ENCODE measurements at regions not wholly inside any gene's neighbourhood (a gene's known extent, or its start where the extent isn't known, plus 50 kb on each side); places are given as distances from the start of the nearest gene placed in this dataset.
"Not testable (repeated sequence)": the region's sequence is repeated elsewhere in the genome, so short reads cannot be mapped to it uniquely, and the experiment has no call there.

- Mint-ChIP-seq H3K4me3 (no peak overlapping the region), H3K27me3 (no peaks in the 10 kb centered on the region), H3K36me3 (ENCODE audit: low read depth) (no peaks in the 10 kb centered on the region), H3K4me1 (ENCODE audit: low read depth) (no peaks in the 10 kb centered on the region), H3K9me3 (no peaks in the 10 kb centered on the region), H3K27ac (no peak overlapping the region)
- ChIA-PET POLR2A (no interaction called here), CTCF (no interaction called here)
- ATAC-seq (no peak), DNase-seq (no peak)
- intact Hi-C loops (cut with micrococcal nuclease), result no loop called here
- TF ChIP-seq CTCF (IDR thresholded peaks at IDR 0.05), result no peak
Measured at GRCh38 chr7:46054272-46054671, 133.2 kb upstream of the IGFBP3 start.

- TF ChIP-seq CTCF (IDR thresholded peaks at IDR 0.05), result no peak
- CTCF ChIA-PET, result no interaction called here
- no peak overlapping the region for H3K27ac Mint-ChIP-seq
- no peaks in the 10 kb centered on the region for H3K36me3 Mint-ChIP-seq (ENCODE audit: low read depth)
- POLR2A ChIA-PET, result no interaction called here
- H3K27me3 Mint-ChIP-seq, result no peaks in the 10 kb centered on the region
- no peak for DNase-seq
- intact Hi-C loops (cut with micrococcal nuclease), result no loop called here
- no peaks in the 10 kb centered on the region for H3K9me3 Mint-ChIP-seq
- no peak overlapping the region for H3K4me3 Mint-ChIP-seq
- ATAC-seq, result no peak
- H3K4me1 Mint-ChIP-seq (ENCODE audit: low read depth), result no peaks in the 10 kb centered on the region
Measured at GRCh38 chr7:46047581-46047980, 126.5 kb upstream of the IGFBP3 start.

DNA sequence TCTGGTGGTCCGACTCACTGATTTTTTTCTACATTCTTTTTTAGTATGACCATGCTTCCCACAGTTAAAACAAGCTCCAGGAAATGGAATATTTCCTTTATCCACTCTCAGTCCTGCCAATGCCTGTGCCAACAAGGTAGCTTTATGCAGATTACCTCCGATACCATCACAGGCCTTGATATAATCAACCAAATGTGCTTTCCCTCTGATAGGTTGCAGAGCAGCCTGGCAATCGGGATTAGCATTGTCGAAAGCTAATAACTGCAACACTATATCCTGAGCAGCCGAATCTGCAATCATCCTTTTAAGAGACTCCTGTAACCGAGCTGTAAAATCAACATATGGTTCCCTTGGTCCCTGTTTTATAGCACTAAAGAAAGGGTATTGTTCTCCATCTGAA lies 122.3 kb upstream of the IGFBP3 start:
- POLR2A ChIA-PET; H3K36me3 Mint-ChIP-seq (ENCODE audit: low read depth); ATAC-seq; H3K4me3 Mint-ChIP-seq; CTCF ChIA-PET; DNase-seq; H3K27me3 Mint-ChIP-seq; H3K27ac Mint-ChIP-seq; intact Hi-C loops (cut with micrococcal nuclease); H3K9me3 Mint-ChIP-seq; H3K4me1 Mint-ChIP-seq (ENCODE audit: low read depth): not testable (repeated sequence)

GRCh38 chr7:46039813-46040212 lies 118.7 kb upstream of the IGFBP3 start:
- ATAC-seq, H3K27ac Mint-ChIP-seq, H3K27me3 Mint-ChIP-seq: not testable (repeated sequence)

GRCh38 chr7:46035166-46035565 lies 114.1 kb upstream of the IGFBP3 start:
- Mint-ChIP-seq H3K27me3 (no peaks in the 10 kb centered on the region), H3K36me3 (ENCODE audit: low read depth) (no peaks in the 10 kb centered on the region), H3K9me3 (no peaks in the 10 kb centered on the region), H3K4me3 (no peak overlapping the region), H3K27ac (no peak overlapping the region), H3K4me1 (ENCODE audit: low read depth) (no peaks in the 10 kb centered on the region)
- ChIA-PET CTCF (no interaction called here), POLR2A (no interaction called here)
- no peak for TF ChIP-seq CTCF (IDR thresholded peaks at IDR 0.05)
- DNase-seq (no peak), ATAC-seq (no peak)
- intact Hi-C loops (cut with micrococcal nuclease), result no loop called here

More at GRCh38 chr7:46039813-46040212, 118.7 kb upstream of the IGFBP3 start:
- H3K4me1 Mint-ChIP-seq (ENCODE audit: low read depth); H3K9me3 Mint-ChIP-seq; DNase-seq; POLR2A ChIA-PET; H3K36me3 Mint-ChIP-seq (ENCODE audit: low read depth); H3K4me3 Mint-ChIP-seq; intact Hi-C loops (cut with micrococcal nuclease); CTCF ChIA-PET: not testable (repeated sequence)

GRCh38 chr7:46034056-46034768 lies 113.1 kb upstream of the IGFBP3 start:
- H3K27me3 Mint-ChIP-seq, result no peaks in the 10 kb centered on the region
- CTCF ChIA-PET, result no interaction called here
- intact Hi-C loops (cut with micrococcal nuclease), result no loop called here
- TF ChIP-seq CTCF (IDR thresholded peaks at IDR 0.05), result no peak
- no peak overlapping the region for H3K27ac Mint-ChIP-seq
- H3K4me1 Mint-ChIP-seq (ENCODE audit: low read depth), result no peaks in the 10 kb centered on the region
- POLR2A ChIA-PET, result no interaction called here
- H3K36me3 Mint-ChIP-seq (ENCODE audit: low read depth), result no peaks in the 10 kb centered on the region
- ATAC-seq (no peak), DNase-seq (no peak)
- no peak overlapping the region for H3K4me3 Mint-ChIP-seq
- no peaks in the 10 kb centered on the region for H3K9me3 Mint-ChIP-seq
